Activated CD8-positive, alpha-beta memory T cell treated with anti-CD3 and anti-CD28 coated beads, Interleukin-2, amount 10 ng/mL, durations not matched to agents 7 days and 5 days (primary cell): ENCODE measurements at regions not wholly inside any gene's neighbourhood (a gene's known extent, or its start where the extent isn't known, plus 50 kb on each side); places are given as distances from the start of the nearest gene placed in this dataset.
"Not testable (repeated sequence)": the region's sequence is repeated elsewhere in the genome, so short reads cannot be mapped to it uniquely, and the experiment has no call there.

Experiments used
- ATAC-seq: fragments of 150-1000 bp; cut with Tn5 transposase; one replicate; pipeline ENCODE4 v1.10.0; 2021; ENCODE audit warnings: moderate library complexity
- CTCF ChIA-PET: fragments of 350-600 bp; sonication (Branson Sonifier 250); formaldehyde crosslinking; loops from one replicate; lab custom pipeline; 2021; ENCODE audit warnings: antibody characterized with exemption; lab: Charles Lee
- DNase-seq: peaks from one replicate; pipeline ENCODE4 v3.0.0-alpha.2; 2020
- H3K27ac Mint-ChIP-seq: one replicate; pipeline ENCODE4 v1.8.0; 2021; ENCODE audit warnings: mild to moderate bottlenecking, mixed read lengths
- H3K27me3 Mint-ChIP-seq: one replicate; pipeline ENCODE4 v1.8.0; 2021; ENCODE audit warnings: mixed read lengths
- H3K36me3 Mint-ChIP-seq: one replicate; pipeline ENCODE4 v1.8.0; 2021; ENCODE audit warnings: mild to moderate bottlenecking, mixed read lengths
- H3K4me1 Mint-ChIP-seq: one replicate; pipeline ENCODE4 v1.8.0; 2021; ENCODE audit warnings: mixed read lengths
- H3K4me3 Mint-ChIP-seq: one replicate; pipeline ENCODE4 v1.8.0; 2021; ENCODE audit warnings: mild to moderate bottlenecking, moderate library complexity, mixed read lengths
- H3K9me3 Mint-ChIP-seq: one replicate; pipeline ENCODE4 v1.8.0; 2022; ENCODE audit warnings: low read depth, mixed read lengths

DNA sequence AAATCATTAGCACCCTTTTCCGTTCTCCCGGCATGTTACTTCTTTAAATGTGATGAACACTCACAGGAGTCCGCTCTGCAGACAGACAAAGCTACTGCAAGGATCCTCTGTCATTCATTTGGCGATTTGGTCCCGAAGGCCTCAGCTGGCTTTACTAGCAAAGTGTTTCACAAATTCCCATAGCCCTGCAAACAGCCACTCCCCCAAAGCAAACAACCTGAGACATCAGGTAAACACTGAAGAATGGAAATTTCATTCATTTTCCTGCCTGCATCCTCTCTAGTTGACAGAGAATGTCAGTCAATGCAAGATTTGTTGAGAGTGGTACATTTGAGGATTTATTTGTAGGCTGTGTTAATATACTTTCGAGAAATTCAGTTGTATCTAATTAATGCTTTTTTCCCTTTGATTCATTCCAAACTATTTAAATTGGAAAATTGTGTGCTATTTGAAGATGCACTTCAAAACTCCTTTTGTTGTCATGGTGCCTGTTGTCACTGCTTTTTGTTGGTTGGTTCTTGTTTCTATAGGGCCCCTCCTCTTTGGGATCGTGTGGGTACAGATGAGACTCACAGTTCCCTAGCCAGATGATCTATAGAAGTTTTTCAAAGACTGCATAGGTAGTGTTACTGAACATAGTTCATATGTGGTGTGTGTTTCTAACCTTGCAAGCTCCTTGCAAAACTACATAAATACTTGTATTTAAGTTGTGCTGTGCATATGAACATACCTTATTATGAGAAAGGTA, 215.7 kb upstream of the PLGLB2 start:
- H3K4me3 Mint-ChIP-seq, DNase-seq, CTCF ChIA-PET, H3K9me3 Mint-ChIP-seq, H3K27me3 Mint-ChIP-seq, ATAC-seq, H3K36me3 Mint-ChIP-seq, H3K4me1 Mint-ChIP-seq, H3K27ac Mint-ChIP-seq: not testable (repeated sequence)

DNA sequence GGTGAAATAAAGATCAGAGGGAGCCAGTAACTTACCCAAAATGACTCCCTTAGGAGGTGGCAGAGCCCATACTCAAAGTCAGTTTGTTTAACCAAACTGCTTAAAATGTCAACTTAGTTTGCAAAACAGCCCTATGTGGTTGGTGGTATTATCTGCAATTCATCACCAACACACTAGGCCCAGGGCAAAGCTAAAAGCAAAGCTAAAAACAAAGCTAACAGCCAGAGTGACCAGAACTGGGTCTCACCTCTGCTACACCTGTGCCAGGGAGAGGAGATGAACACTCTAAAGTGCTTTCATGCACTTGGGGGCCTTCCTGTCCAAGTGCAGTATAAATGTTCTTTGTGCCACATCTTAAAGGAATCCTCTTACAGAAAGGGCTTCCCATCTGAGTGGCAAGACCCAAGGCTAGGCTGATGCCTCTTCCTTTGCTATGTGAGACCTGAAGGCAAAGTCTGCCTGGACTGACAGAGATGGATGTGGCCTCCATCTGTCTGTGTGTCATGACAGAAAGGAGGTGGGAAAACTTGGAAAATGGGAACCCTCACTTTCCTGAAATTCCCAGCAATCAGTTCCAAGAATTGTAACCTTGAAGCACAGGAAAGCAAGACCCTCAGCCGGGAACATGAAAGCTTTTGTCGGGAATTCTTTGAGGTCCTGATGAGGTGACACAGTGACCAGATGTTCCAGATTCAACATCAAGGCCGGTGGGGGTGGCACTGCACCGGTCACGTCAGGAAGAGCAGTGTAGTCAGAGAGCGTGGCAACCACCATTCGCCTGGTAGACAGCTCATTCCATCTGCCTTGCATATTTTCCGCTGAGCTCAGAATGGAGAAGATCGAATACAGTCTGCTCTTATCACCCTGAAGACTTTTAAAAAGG, 214.3 kb upstream of the PLGLB2 start:
- H3K27ac Mint-ChIP-seq, H3K27me3 Mint-ChIP-seq, ATAC-seq, H3K36me3 Mint-ChIP-seq, H3K4me3 Mint-ChIP-seq, DNase-seq, H3K4me1 Mint-ChIP-seq, CTCF ChIA-PET, H3K9me3 Mint-ChIP-seq: not testable (repeated sequence)

DNA sequence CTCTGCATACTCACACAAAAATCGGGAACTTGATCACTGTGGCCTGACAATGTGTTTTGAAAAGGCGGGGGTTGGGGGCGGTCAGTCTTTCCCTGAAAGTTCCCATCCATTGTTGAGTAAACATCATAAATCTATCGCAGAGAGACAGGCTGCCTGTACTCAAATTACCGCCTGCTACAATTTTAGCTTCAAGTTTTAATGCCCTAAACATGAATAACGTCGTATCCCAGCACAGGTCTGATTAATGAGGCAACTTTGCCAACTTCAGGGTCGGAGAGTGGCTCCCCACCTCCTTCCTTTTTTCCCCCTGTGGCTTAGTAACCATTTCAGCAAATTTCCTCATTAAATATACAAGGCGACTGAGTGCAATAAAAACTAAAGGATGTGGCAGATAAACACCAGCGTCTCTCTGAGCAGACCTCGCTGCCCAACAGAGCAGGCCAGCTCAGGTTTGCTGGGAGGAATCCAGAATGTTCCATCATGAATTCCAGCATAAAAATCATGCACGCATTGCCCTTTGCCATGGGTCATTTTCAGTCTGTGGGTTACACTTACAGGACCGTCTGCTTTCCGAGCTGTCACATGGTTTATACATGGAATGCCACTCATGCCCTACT, 213.5 kb upstream of the PLGLB2 start:
- H3K36me3 Mint-ChIP-seq, H3K27ac Mint-ChIP-seq, H3K4me3 Mint-ChIP-seq, H3K4me1 Mint-ChIP-seq, H3K9me3 Mint-ChIP-seq, H3K27me3 Mint-ChIP-seq, DNase-seq, ATAC-seq, CTCF ChIA-PET: not testable (repeated sequence)

- DNase-seq, H3K36me3 Mint-ChIP-seq, H3K4me1 Mint-ChIP-seq, H3K9me3 Mint-ChIP-seq, H3K27ac Mint-ChIP-seq, H3K4me3 Mint-ChIP-seq, CTCF ChIA-PET, H3K27me3 Mint-ChIP-seq, ATAC-seq: not testable (repeated sequence)
These were observed 211.5 kb upstream of the PLGLB2 start for GRCh38 chr2:87536427-87536826.

DNA sequence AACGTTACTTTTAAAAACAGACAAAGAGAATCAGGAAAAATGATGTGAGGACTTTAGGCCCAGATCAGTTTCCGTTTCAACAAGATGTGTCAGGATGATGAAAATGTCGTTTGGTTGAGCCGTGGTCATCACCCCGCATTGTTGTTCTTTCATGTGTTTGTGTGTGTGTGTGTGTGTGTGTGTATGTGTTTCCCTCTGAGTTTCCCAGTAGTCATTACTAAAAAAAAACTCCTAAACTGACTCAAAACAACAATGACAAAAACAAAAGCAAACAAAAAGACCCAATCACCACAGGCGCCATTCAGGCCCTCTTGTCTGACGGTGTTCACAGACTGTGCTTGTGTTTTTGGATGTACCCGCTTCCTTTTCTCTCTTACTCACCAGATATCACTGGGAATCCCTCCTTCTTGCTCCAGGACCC, 210.6 kb upstream of the PLGLB2 start:
- DNase-seq, H3K27me3 Mint-ChIP-seq, H3K9me3 Mint-ChIP-seq, H3K4me1 Mint-ChIP-seq, H3K36me3 Mint-ChIP-seq, CTCF ChIA-PET: not testable (repeated sequence)
- H3K27ac Mint-ChIP-seq: peak overlapping the region; percentile 75
- peak overlapping the region; percentile 26 for H3K4me3 Mint-ChIP-seq
- ATAC-seq: peak; percentile 61

DNA sequence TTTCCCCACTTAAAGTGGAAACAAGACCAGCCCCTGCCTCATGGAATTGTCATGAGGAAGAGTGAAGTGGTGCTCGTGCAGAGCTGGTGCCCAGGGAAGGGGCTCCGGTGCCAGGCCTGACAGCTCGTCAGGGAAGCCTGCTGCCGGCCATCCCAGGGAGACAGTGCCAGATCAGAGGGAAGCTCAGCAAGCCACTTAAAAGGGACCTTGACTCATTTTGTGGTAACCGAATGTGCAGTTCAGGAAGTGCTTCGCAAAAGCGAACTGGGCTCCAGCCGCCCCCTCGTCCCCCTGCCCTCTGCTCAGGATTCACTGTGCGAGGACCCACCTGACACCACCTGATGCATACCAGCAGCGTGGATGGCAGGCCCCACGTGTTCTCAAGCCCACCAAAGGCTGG, 209.6 kb upstream of the PLGLB2 start:
- CTCF ChIA-PET, DNase-seq, H3K9me3 Mint-ChIP-seq, H3K4me3 Mint-ChIP-seq, H3K36me3 Mint-ChIP-seq, H3K27ac Mint-ChIP-seq, H3K27me3 Mint-ChIP-seq, H3K4me1 Mint-ChIP-seq: not testable (repeated sequence)
- peak; percentile 38 for ATAC-seq

DNA sequence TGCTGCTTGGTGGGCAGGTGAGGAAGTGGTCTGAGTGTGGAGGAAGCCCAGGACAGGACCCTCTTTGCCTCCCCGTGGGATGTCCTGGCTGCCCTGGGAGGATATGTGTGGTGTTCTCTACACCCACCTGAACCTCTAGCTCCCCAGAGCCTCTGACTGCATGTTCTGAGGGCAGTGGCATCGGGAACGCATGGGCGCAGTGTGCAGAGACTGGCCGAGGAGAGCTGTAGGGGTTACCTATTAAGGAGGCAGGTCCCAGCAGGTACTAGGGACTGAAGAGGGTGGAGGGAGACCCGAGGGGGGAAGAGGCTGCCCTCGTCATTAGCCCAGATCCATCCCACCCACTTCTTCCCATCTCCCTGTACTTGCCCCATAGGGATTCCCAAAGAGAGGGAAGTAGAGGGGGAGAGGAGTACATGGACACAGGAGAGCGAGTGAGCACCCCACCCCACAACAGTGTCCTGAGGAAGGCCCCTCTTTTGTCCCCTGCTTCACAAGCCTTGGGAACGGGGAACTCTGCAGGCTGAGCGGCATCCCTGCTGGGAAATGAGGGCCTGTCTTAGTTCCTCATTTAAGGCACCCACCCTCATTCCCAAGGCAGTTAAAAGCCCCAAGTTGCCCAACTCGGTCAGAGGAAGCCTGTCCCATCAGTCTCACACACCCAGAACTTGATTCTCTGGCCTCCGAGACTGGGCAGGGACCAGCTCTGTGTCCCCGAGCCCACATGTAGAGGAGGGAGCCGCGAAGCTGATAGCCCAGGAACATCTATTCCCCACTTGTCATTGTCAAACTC, 208.5 kb upstream of the PLGLB2 start:
- H3K36me3 Mint-ChIP-seq, DNase-seq, ATAC-seq, CTCF ChIA-PET, H3K9me3 Mint-ChIP-seq, H3K4me1 Mint-ChIP-seq, H3K27me3 Mint-ChIP-seq, H3K4me3 Mint-ChIP-seq, H3K27ac Mint-ChIP-seq: not testable (repeated sequence)

- H3K4me3 Mint-ChIP-seq, ATAC-seq, H3K4me1 Mint-ChIP-seq, H3K27ac Mint-ChIP-seq, DNase-seq, H3K9me3 Mint-ChIP-seq, H3K27me3 Mint-ChIP-seq, H3K36me3 Mint-ChIP-seq, CTCF ChIA-PET: not testable (repeated sequence)
These were observed 207.6 kb upstream of the PLGLB2 start for GRCh38 chr2:87540242-87540641.

DNA sequence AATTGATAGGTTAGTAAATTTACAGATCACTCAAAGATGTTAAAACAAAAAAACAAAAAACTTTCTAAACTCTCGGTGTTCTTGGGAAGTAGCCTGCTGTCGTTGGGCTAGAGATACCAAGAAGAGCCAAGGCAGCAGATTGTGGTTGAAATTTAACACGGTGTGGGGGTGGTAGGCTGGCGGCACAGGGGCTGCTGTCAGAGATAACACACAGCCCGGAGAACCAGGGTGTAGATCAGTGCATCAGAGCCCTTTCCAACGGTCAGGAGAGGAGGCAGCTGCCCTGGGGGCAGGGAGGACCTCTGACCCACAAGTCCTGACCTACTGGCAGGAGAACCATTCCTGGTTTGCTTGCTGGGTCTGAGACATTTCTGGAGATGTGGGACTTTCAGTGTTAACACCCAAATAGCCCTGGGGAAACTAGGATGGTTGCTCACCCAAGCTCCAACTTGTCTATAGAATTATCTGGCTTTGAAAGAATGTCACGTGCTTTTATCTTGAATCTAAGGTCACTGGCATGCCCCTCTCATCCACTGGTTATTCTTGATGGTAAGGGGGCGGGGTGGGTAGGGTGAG, 205.2 kb upstream of the PLGLB2 start:
- CTCF ChIA-PET, DNase-seq, H3K9me3 Mint-ChIP-seq, H3K4me3 Mint-ChIP-seq, H3K4me1 Mint-ChIP-seq, H3K36me3 Mint-ChIP-seq, H3K27me3 Mint-ChIP-seq, ATAC-seq: not testable (repeated sequence)
- peak overlapping the region; percentile 68 for H3K27ac Mint-ChIP-seq

- H3K9me3 Mint-ChIP-seq, H3K4me3 Mint-ChIP-seq, CTCF ChIA-PET, H3K36me3 Mint-ChIP-seq, H3K27me3 Mint-ChIP-seq, H3K27ac Mint-ChIP-seq, H3K4me1 Mint-ChIP-seq, DNase-seq, ATAC-seq: not testable (repeated sequence)
These were observed 204.1 kb upstream of the PLGLB2 start for GRCh38 chr2:87543797-87544196.

- CTCF ChIA-PET: not testable (repeated sequence)
These were observed 200.8 kb upstream of the PLGLB2 start for GRCh38 chr2:87547106-87547505.

DNA sequence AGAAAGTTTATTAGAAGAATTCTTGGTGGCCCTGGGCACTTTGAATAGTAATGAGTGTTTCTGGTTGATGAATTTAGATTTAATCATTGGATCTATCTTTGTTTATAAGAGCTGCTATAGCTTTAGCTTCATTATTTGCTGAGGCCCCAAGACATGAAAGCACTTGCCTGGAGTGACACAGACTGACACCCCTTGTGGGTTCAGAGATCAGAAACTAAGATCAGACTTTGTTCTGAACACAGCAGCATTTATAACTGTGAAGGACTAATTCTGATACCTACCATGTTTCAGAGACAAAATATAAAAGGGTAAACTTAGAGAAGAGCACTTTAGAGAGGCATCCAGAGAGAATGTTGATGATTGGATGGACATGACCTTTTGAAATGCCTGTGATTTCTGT, 199.9 kb upstream of the PLGLB2 start:
- H3K27ac Mint-ChIP-seq, DNase-seq, H3K9me3 Mint-ChIP-seq, H3K36me3 Mint-ChIP-seq, H3K27me3 Mint-ChIP-seq, CTCF ChIA-PET, H3K4me3 Mint-ChIP-seq, H3K4me1 Mint-ChIP-seq: not testable (repeated sequence)
- ATAC-seq: peak; percentile 80

More at GRCh38 chr2:87547106-87547505, 200.8 kb upstream of the PLGLB2 start:
- not testable (repeated sequence) for H3K4me3 Mint-ChIP-seq, DNase-seq, H3K36me3 Mint-ChIP-seq, H3K27ac Mint-ChIP-seq, H3K27me3 Mint-ChIP-seq, ATAC-seq, H3K9me3 Mint-ChIP-seq, H3K4me1 Mint-ChIP-seq
